ENCODE measurements at regions not wholly inside any gene's neighbourhood (a gene's known extent, or its start where the extent isn't known, plus 50 kb on each side); places are given as distances from the start of the nearest gene placed in this dataset.
"Not testable (repeated sequence)": the region's sequence is repeated elsewhere in the genome, so short reads cannot be mapped to it uniquely, and the experiment has no call there.

- DNase-seq = no peak
Measured at GRCh38 chr10:10055656-10056442, 961.8 kb upstream of the CELF2 start.

- no peak for DNase-seq
Measured at GRCh38 chr10:10056961-10057360, 960.7 kb upstream of the CELF2 start.

DNA sequence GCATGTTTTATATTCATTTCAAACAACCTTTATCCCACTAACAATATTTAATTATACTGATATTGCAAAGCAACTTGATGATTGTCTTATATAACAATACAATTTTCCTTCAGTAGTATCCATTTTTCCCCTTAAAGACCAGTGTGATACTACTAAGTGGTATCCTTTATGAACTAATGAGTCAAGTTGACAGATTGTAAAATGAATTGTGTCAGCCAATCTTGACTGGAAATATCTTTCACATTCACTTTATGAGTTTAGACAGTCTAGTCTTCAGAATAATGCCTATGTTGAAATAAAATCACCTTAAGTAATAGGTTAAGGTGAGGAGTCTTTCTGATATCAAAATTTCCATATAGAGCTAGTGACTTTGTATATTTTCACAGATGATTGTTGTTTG lies 950.0 kb upstream of the CELF2 start:
- no peak for DNase-seq

DNA sequence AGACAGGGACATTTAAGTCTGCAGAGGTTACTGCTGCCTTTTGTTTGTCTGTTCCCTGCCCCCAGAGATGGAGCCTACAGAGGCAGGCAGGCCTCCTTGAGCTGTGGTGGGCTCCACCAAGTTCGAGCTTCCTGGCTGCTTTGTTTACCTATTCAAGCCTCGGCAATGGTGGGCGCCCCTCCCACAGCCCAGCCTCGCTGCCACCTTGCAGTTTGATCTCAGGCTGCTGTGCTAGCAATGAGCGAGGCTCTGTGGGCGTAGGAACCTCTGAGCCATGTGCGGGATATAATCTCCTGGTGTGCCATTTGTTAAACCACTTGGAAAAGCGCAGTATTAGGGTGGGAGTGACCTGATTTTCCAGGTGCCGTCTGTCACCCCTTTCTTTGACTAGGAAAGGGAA lies 942.8 kb upstream of the CELF2 start:
- DNase-seq = not testable (repeated sequence)

DNA sequence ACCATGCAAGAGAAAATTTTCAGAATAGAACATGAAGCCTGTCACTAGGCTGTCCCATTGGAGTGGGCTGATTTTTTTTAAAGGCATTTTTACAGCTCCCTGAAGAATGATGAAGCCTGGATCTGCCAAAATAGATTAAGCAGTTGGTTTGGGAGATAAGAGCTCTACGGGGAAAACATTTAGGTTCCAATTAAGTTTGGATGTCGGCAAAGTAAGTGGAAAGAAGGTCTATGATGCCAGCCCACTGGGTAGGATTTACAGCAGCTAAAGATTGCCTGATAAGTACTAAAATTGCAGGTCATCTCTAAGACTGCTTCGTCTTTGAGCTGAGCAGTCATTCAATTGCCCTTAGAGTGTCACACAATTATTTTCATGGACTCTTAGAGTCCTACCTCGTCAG lies 939.2 kb upstream of the CELF2 start:
- no peak for DNase-seq

DNA sequence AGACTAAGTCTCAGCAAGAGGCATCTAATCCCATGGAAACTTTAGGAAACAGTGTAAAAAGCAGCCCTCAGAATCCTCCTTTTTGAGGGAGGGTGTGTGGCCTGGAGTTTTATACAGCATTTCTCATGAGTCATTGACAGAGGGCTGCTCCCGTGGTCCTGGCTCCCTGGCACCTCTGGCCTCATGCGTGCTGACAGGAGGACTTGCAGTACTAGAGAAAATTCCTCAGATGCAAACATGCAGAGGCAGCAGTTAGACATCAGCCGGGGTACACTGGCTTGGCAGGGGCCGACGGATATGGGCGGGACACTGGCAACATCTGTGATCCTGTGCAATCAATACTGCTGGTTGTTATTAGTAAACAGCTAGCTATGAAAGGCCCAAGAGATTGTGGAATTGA lies 925.1 kb upstream of the CELF2 start:
- no peak for DNase-seq

DNA sequence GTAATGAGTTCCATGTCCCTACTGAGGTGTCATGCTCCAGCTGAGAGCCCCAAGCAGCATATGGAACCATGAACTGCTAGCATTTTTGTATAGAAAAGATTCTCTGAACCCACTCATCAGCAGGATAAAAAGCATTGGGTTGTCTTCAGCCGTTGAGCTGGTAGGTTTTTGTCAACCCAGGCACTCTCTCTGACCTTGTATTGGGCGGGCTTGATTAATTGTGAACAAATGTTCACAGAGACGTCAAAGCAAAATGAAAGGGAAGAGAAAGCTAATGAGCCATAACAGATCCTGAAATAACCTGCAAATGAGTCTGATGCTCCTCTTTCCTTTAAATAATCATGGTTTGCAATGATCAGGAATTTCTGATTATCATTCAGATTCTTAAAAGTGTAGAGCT lies 924.7 kb upstream of the CELF2 start:
- no peak for DNase-seq

DNA sequence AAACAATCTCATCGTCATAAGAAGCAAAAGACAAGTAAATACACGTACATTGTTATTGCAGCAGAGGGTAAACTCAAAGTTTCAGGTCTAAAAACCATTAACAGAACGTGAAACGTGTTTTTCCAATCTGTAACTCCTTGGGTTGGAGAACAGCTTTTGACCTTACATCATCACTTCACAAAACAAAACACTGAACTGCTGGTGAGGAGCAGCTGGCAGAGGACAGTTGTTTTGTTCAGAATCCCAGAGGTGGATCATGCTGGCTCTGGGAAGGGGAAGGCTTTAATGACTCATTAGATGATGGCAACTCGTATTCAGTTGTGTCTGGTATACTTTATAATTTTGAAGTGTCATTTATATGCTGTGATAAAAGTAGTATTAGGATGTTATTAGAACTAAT lies 923.0 kb upstream of the CELF2 start:
- DNase-seq = no peak

- no peak for DNase-seq
Measured at GRCh38 chr10:10096296-10096695, 921.4 kb upstream of the CELF2 start.

GRCh38 chr10:10096898-10097297 lies 920.8 kb upstream of the CELF2 start:
- no peak for DNase-seq

DNA sequence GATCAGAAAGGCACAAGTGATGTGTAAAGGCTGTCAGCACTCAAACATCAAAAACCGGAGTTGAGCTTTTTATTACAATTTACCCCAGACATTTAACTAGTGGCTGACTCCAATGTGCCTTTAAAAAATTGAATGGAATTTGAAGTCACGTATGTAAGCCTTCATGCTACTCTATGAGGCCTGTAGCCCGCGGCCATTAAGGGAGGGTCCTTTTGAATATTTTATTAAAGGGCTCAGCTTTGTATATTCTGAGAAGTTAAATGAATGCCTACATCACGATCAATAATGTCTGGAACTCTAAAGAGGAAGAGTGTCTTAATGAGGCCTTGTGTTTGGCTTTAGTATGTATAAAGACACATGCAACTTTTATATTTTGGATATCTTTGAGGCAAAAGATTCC lies 916.6 kb upstream of the CELF2 start:
- no peak for DNase-seq

DNA sequence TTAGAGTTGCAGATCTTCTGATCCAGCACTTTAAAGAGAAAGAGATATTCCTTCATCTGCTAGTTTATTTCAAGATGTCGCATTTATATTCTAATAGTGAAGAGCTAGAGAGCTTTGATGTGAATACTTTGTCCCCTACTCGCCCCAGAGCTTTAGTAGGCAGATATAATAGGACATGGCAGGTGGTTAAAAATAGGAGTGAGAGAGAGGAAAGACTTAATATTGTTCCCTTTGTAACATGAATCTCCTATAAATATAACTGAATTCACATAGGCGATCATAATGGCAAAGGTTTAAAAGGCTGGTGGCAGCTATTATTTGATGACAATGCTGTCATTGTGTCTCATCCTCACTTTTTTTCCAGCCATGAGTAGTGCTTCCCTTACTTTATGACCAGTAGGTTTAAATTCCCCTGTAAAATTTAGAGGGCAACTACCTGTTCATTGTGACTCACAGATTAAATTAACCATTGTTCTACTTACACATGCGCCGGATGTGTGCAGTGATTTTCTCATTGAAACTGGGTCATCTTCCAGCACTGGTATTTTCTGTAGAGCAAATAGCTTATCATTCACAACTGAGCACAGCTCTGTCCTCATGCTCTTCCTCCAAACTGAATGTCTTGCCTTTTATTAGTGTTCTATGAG lies 906.7 kb upstream of the CELF2 start:
- DNase-seq = peak in 1 of 51 donors; percentile 11

GRCh38 chr10:10118131-10118530 lies 899.5 kb upstream of the CELF2 start:
- no peak for DNase-seq

DNA sequence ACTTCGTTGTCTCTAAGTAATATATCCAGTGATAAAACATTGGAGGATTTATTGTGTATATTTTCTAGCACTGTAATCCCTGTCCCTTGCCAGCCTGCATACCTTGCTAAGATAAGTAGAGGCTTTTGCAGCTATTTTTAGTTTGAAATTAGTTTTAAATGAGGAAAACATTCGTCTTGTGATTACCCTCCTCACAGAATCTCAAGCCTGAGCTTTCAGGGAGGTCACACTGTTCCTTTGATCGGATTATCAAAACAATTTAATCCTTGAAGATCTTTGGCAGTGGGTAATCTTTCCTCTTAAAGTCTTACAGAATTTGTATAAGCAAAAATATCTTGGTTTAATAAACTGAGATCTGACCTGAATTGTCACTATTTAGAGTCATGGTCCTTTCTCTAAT lies 897.0 kb upstream of the CELF2 start:
- no peak for DNase-seq

- no peak for DNase-seq
Measured at GRCh38 chr10:10125676-10126075, 892.0 kb upstream of the CELF2 start.

DNA sequence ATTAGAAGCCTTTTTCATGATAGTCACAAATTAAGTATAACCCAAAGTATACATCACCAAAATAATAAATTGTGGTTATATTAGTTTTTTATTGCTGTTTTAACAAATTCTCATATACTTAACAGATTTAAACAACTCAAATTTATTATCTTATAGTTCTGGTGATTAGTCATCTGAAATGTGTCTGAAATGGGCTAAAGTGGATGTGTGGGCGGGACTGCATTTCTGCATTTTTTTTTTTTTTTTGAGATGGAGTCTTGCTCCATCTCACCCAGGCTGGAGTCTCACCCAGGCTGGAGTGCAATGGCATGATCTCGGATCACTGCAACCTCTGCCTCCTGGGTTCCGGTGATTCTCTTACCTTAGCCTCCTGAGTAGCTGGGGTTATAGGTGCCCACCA lies 891.5 kb upstream of the CELF2 start:
- no peak for DNase-seq

DNA sequence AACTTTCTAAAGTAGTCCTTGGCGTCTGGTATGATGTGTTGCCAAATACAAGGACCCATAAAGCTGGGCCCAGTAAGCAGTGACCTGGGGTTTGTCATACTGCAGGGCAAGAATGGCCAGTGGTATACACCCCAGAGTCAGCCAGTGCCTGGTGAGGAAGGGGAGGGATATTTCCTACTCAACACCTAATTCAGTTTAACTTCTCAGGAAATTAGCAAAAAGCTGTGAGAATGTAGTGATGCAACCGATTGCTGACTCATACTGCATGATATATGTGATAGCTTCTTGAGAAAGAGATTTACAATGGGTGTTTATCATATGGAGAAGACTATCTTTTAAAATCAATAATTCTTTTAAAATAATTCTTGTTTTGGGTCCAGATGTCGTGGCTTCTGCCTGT lies 889.3 kb upstream of the CELF2 start:
- no peak for DNase-seq

DNA sequence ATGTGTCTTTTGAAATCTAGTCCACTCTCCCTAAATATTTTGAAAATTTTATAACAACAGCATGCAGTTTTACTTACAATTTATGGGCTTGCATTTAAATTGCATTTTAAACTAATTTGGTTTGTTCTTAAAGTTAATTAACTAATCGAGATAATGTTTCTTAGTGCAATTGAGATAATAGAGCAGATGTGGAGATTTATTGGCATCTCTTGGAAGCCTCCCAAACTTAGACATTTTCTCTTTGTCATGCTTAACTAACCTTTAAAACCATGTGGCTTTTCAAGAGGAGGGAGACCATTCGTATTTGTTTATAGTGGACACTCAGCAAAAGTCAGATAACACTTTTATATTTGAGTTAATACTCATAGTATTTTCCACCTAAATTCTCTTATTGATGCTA lies 887.0 kb upstream of the CELF2 start:
- DNase-seq = no peak

GRCh38 chr10:10132009-10132408 lies 885.7 kb upstream of the CELF2 start:
- DNase-seq = no peak

GRCh38 chr10:10133281-10133680 lies 884.4 kb upstream of the CELF2 start:
- no peak for DNase-seq

DNA sequence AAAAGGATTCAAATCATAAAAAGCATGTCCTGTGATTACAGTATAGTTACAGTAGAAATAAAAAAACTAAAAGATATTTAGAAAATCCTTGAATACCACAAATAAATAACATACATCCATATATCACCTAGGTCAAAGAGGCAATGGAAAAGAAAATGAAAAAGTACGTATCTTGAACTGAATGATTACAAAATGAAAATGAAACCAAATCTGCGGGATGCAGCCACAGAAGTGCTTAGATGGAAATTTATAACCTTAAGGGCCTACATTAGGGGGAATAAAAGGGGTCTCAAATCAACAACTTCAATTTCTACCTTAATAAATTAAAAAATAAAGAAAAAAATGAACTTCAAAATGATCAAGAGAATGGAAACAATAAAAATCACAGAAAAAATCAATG lies 879.0 kb upstream of the CELF2 start:
- no peak for DNase-seq

DNA sequence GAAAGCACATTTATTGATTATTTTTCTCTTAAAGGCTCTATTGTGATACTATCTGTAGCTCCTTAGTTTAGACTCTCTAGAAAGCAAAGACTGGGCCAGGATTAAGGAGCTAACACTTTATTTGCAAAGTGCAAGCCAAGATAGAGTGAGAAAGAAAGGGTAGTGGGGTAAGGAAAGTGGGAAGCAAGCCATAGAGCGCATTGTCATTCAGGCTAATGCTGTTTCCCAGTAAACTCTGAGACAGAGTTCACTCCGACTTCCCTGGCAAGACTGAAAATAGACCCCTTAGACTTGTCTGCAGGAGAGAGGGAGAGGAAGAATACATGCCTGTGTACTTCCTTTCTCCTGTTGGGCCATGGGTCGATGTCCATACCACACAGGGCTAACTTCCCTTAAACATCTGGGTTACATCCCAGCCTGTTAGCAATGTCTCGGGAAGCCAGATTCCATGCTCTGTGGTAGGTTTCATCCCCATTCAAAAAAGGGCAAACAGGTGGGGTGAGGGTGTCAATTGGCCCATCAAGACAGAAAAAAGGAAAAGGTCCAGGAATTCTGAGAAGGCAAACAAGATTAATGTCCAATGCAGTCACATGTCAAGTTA lies 875.8 kb upstream of the CELF2 start:
- no peak for DNase-seq

DNA sequence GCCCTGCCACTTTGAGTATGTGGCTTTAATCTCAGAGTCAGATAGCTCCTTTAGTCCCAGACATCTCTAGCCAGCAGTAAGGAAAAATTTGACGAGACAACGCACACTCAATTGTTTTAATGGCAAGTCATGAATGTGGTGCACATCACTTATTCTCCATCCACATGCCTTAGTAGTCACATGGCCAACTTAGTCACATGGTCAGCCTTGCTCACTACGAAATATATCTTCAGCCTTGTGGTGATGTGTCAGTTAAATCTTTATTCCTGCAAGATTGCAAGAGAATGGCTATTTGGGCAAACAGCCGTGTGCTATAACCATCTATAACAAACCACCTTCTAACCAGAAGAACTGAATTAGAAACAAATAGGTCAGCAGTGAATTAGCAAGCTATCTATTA lies 871.1 kb upstream of the CELF2 start:
- no peak for DNase-seq
